ENCODE measurements at regions not wholly inside any gene's neighbourhood (a gene's known extent, or its start where the extent isn't known, plus 50 kb on each side); places are given as distances from the start of the nearest gene placed in this dataset.

GRCh38 chr7:94087664-94088352 lies 83.7 kb upstream of the BET1 start:
- ATAC-seq (peak; percentile 96), DNase-seq (ENCODE audit: low spot score) (peak; percentile 86)
- Histone ChIP-seq H3K27me3 (ENCODE audit: insufficient read depth) (no peaks in the 10 kb centered on the region), H3K79me2 (replicated peaks; ENCODE audit: insufficient read depth) (no peaks in the 10 kb centered on the region), H4K20me1 (replicated peaks; ENCODE audit: insufficient read depth) (no peaks in the 10 kb centered on the region), H3K4me3 (no peak overlapping the region), H3K4me2 (peak overlapping the region; percentile 27; the same call in 1 of the 2 replicates), H3K36me3 (ENCODE audit: insufficient read depth) (no peaks in the 10 kb centered on the region), H3K9me2 (ENCODE audit: insufficient read depth) (no peaks in the 10 kb centered on the region), H3F3A (replicated peaks; ENCODE audit: low read depth) (no peaks in the 10 kb centered on the region), H3K27ac (ENCODE audit: low read depth) (no peak overlapping the region), H3K4me1 (ENCODE audit: insufficient read depth) (peaks cover 12% of the 10 kb centered on the region), H2AFZ (no peak overlapping the region)
- H3K27me3 Mint-ChIP-seq (ENCODE audit: insufficient read depth, low read depth, poor library complexity), result no peaks in the 10 kb centered on the region
- no peak overlapping the region; the same call in 1 of the 2 replicates for H3K27ac Mint-ChIP-seq
- peaks cover 21% of the 10 kb centered on the region for H3K4me1 Mint-ChIP-seq
- TF ChIP-seq CTCF (conservative IDR thresholded peaks at IDR 0.05; ENCODE audit: low read depth in 2 of 2) (peak; percentile 89 to 94), NANOG (IDR thresholded peaks at IDR 0.05; ENCODE audit: borderline replicate concordance) (no peak), CREB1 (CRISPR knock-in tag; IDR thresholded peaks at IDR 0.05; ENCODE audit: low read depth) (no peak)
- H3K4me3 Mint-ChIP-seq, result no peak overlapping the region
- H3K9me3 Mint-ChIP-seq, result no peaks in the 10 kb centered on the region
- no peaks in the 10 kb centered on the region for H3K36me3 Mint-ChIP-seq (ENCODE audit: low read depth)

GRCh38 chr7:94088560-94088959 lies 84.4 kb upstream of the BET1 start:
- Histone ChIP-seq H3K9me2 (ENCODE audit: insufficient read depth) (no peaks in the 10 kb centered on the region), H3K27me3 (ENCODE audit: insufficient read depth) (no peaks in the 10 kb centered on the region), H3K36me3 (ENCODE audit: insufficient read depth) (no peaks in the 10 kb centered on the region), H4K20me1 (replicated peaks; ENCODE audit: insufficient read depth) (no peaks in the 10 kb centered on the region), H2AFZ (peak overlapping the region; percentile 4; the same call in 1 of the 2 replicates), H3K79me2 (replicated peaks; ENCODE audit: insufficient read depth) (no peaks in the 10 kb centered on the region), H3K27ac (ENCODE audit: low read depth) (no peak overlapping the region), H3K4me3 (no peak overlapping the region), H3F3A (replicated peaks; ENCODE audit: low read depth) (no peaks in the 10 kb centered on the region), H3K4me2 (peak overlapping the region; percentile 12; the same call in 1 of the 2 replicates), H3K4me1 (ENCODE audit: insufficient read depth) (peaks cover 18% of the 10 kb centered on the region)
- H3K36me3 Mint-ChIP-seq (ENCODE audit: low read depth), result no peaks in the 10 kb centered on the region
- H3K4me1 Mint-ChIP-seq, result peaks cover 25% of the 10 kb centered on the region
- DNase-seq (ENCODE audit: low spot score) (no peak), ATAC-seq (peak; percentile 22; the same call in 1 of the 3 replicates)
- H3K27ac Mint-ChIP-seq, result 0 out of 2 replicates have a peak overlapping the region, but pooled peaks have one; percentile 17
- no peak overlapping the region for H3K4me3 Mint-ChIP-seq
- no peak for TF ChIP-seq ZNF462 (CRISPR knock-in tag; IDR thresholded peaks at IDR 0.05)
- H3K9me3 Mint-ChIP-seq, result no peaks in the 10 kb centered on the region
- no peaks in the 10 kb centered on the region for H3K27me3 Mint-ChIP-seq (ENCODE audit: insufficient read depth, low read depth, poor library complexity)
